Pancreas (tissue), 10 donors: ENCODE measurements at regions not wholly inside any gene's neighbourhood (a gene's known extent, or its start where the extent isn't known, plus 50 kb on each side); places are given as distances from the start of the nearest gene placed in this dataset.

Experiments used
- ATAC-seq, 4 donors: fragments of 200-7000 bp; cut with Tn5 transposase; one replicate each; pipeline versions ENCODE4 v1.8.0 to v1.9.1; 2020; ENCODE audit warnings: mild to moderate bottlenecking in 4 of 4, moderate library complexity in 4 of 4
- DNase-seq, 6 donors: peaks; one replicate each; pipeline ENCODE4 v3.0.0-alpha.2; 2020
- FAIRE-seq: peaks from 2 replicates; lab custom pipeline; 2012; peaks lifted over from hg19 to GRCh38; lab: Jason Lieb, UNC
- H3K27ac ChIP-seq, 4 donors: fragments of 200-600 bp; sonication (generic); 1 replicate in 3 of 4; 2 replicates in 1 of 4; pipeline versions ENCODE4 v1.5.0 to v1.8.0; 2020
- H3K27me3 ChIP-seq, 4 donors: fragments of 200-600 bp; one replicate each; pipeline ENCODE4 v1.8.0; 2021
- H3K36me3 ChIP-seq, 3 donors: fragments of 200-600 bp; sonication (generic) in 1 of 3; one replicate each; pipeline versions ENCODE4 v1.5.0 to v1.8.0; 2020 to 2021
- H3K4me1 ChIP-seq, 3 donors: fragments of 200-600 bp; one replicate each; pipeline ENCODE4 v1.8.0; 2021
- H3K4me3 ChIP-seq, 4 donors: fragments of 200-600 bp; sonication (generic) in 2 of 4; one replicate each; pipeline versions ENCODE4 v1.5.0 to v1.8.0; 2020 to 2021
- H3K9me3 ChIP-seq, 4 donors: fragments of 200-600 bp; one replicate each; pipeline ENCODE4 v1.8.0; 2021
- CTCF ChIP-seq, 4 donors: fragments of 200-600 bp; sonication (generic) in 3 of 4; IDR thresholded peaks; one replicate each; pipeline versions ENCODE4 v1.5.0 to v1.8.0; 2021; ENCODE audit warnings: antibody characterized with exemption in 4 of 4
- WGBS, 2 donors: extraction: QIAGEN DNeasy Blood & Tissue Kit; methylation state at CpG; one replicate each; pipeline ENCODE4 v1.1.7; 2013; 5-methylcytosine and 5-hydroxymethylcytosine counted together
- intact Hi-C, 3 donors: fragments of 100-400 bp; cut with DNase I; formaldehyde crosslinking; loops; one replicate each; pipeline versions ENCODE4 v1.11.1 to v1.14.2; 2022
- donor health status: healthy with polysubstance abuse.
- donor health status: DM: no; HTN: no; CAD: no; lungs with moderate emphysema.
- donor health status: DM: no; HTN: no; CAD: no.
- donor health status: control.
- donor health status: control.
- donor health status: Bipolar disorder and iron deficiency.
- donor health status: DM: yes; HTN: yes; CAD: no.
- donor health status: DM: no; HTN: no; CAD: no.
- donor health status: DM: no; HTN: no; CAD: no.
- donor health status: DM: yes; HTN: yes; CAD: no.

DNA sequence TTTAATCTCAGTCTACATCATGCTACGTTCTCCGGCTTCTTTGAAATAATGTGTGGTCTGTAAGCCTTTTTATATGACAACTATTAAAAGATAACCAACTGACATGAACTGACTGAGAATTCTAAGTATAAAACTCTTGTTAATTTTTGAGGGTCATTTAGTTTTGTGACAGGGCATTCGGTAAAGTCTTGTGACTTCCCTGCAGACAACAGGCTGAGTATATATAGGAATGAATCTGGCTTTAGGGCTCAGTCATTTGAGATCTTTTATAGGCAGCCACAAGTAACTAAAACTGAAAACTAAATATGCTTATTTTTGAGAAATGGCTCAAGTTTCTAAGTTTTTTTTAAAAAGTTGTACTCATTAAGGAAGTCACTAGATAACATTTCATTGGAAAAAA lies 62.5 kb upstream of the SCIN start:
- TF ChIP-seq CTCF (IDR thresholded peaks at IDR 0.05) = no peak
- Histone ChIP-seq H3K4me1 (no peaks in the 10 kb centered on the region), H3K27me3 (no peaks in the 10 kb centered on the region), H3K27ac (no peak overlapping the region), H3K4me3 (no peak overlapping the region), H3K9me3 (no peaks in the 10 kb centered on the region), H3K36me3 (no peaks in the 10 kb centered on the region)
- intact Hi-C loops = no loop called here
- 88 to 92% methylated on average over 3 of the region's 3 CpGs for WGBS, 2 donors
- no peak for ATAC-seq
- no peak for DNase-seq
- FAIRE-seq = no peak

DNA sequence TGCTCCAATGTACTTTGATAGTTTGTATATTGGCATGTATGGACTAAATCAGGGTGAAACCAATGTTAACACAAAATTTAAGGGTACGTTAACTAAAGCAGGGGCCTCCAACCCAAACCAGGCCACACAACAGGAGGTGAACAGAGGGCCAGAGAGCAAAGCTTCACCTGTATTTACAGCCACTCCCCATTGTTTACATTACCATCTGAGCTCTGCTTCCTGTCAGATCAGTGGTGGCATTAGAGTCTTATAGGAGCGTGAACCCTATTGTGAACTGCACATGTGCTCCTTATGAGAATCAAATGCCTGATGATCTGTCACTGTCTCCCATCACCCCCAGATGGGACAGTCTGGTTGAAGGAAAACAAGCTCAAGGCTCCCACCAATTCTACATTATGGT lies 62.0 kb upstream of the SCIN start:
- FAIRE-seq = no peak
- no peaks in the 10 kb centered on the region for H3K4me1 ChIP-seq
- no peak for ATAC-seq
- no peak for DNase-seq
- WGBS, 2 donors = 78 to 79% methylated on average over 2 of the region's 2 CpGs
- no peak for TF ChIP-seq CTCF (IDR thresholded peaks at IDR 0.05)
- no peaks in the 10 kb centered on the region for H3K9me3 ChIP-seq
- no peaks in the 10 kb centered on the region for H3K36me3 ChIP-seq
- intact Hi-C loops = no loop called here
- no peaks in the 10 kb centered on the region for H3K27me3 ChIP-seq
- no peak overlapping the region for H3K4me3 ChIP-seq
- H3K27ac ChIP-seq = no peak overlapping the region

- no peak for TF ChIP-seq CTCF (IDR thresholded peaks at IDR 0.05)
- no peaks in the 10 kb centered on the region for H3K36me3 ChIP-seq
- no peaks in the 10 kb centered on the region for H3K27me3 ChIP-seq
- no peaks in the 10 kb centered on the region for H3K9me3 ChIP-seq
- FAIRE-seq (no peak), ATAC-seq (no peak), DNase-seq (no peak)
- no peaks in the 10 kb centered on the region for H3K4me1 ChIP-seq
- intact Hi-C loops = loop anchor here in 1 of 3 donors (10.0 kb wide), 1 partner anchor 747 kb away; no protein-coding TSS in a partner anchor
- H3K4me3 ChIP-seq = no peak overlapping the region
- no peak overlapping the region for H3K27ac ChIP-seq
Observed at GRCh38 chr7:12517451-12517850, 53.1 kb upstream of the SCIN start.

DNA sequence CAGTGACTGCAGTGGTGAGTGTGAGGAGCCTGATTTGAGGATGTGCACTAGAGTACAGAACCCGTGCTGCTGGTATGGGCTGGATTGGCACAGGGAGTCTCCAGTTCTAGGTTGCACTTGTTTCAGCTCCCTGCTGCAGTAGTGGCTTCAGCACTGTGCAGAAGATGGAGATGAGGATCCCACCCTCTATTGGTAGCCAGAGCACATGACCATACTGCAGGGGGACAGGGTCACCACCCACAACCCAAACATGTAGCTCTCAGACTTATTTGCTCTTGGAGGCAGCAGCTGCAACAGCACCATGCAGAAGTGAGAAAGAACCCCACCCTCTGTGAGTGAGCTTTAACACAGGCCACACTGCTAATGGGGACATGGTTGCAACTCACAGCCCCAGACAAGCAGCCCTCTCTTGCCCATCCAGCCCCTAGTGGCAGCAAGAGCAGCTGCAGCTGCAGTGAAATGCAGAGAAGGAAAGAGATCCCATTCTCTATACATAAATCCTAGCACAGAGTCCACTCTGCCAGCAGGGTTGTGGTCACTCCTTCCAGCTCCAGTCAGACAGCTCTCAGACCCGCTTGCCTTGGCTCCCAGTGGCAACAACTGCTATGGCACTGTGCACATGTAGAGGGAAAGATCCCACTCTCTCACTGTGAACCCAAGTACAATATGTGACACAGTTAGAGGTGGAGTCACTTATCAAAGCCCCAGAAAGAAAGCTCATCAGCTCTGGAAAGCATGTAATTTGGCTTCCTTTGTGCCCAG lies 51.4 kb upstream of the SCIN start:
- Histone ChIP-seq H3K36me3 (no peaks in the 10 kb centered on the region), H3K27ac (no peak overlapping the region), H3K4me3 (no peak overlapping the region), H3K9me3 (no peaks in the 10 kb centered on the region), H3K4me1 (no peaks in the 10 kb centered on the region), H3K27me3 (no peaks in the 10 kb centered on the region)
- peak in 1 of 4 donors; percentile 32 for ATAC-seq
- DNase-seq = no peak
- intact Hi-C loops = loop anchor here in 1 of 3 donors (10.0 kb wide), 1 partner anchor 746 kb away; no protein-coding TSS in a partner anchor
- TF ChIP-seq CTCF (IDR thresholded peaks at IDR 0.05) = no peak
- 73 to 80% methylated on average over 2 of the region's 2 CpGs for WGBS, 2 donors
- no peak for FAIRE-seq

DNA sequence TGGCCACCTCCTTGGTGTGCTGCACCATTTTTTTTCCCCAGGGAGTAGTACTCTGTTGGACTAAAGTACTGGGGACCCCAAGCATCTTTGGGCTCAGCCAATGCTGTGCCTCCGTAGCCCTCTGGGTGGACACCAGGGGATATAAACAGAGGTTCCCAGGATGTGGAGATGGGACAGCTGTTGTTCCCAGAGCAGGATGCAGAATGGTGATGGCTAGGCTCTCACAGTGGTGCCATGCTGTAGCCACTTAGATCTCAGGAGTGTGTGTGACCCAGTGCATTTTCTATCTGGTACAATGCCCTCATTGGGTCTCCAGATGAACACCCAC lies 50.9 kb upstream of the SCIN start:
- Histone ChIP-seq H3K9me3 (no peaks in the 10 kb centered on the region), H3K36me3 (no peaks in the 10 kb centered on the region), H3K4me1 (no peaks in the 10 kb centered on the region), H3K27me3 (no peaks in the 10 kb centered on the region), H3K4me3 (no peak overlapping the region), H3K27ac (no peak overlapping the region)
- no peak for ATAC-seq
- WGBS, 2 donors = 0 to 37% methylated on average over 1 of the region's 1 CpG
- no peak for FAIRE-seq
- no peak for TF ChIP-seq CTCF (IDR thresholded peaks at IDR 0.05)
- no peak for DNase-seq
- intact Hi-C loops = loop anchor here in 2 of 3 donors (5.0 to 10.0 kb wide), 2 partner anchors 743 to 745 kb away; no protein-coding TSS in a partner anchor
